H1 (cell line): ENCODE measurements at regions not wholly inside any gene's neighbourhood (a gene's known extent, or its start where the extent isn't known, plus 50 kb on each side); places are given as distances from the start of the nearest gene placed in this dataset.

Experiments
- CTCF ChIA-PET: fragments of 300-600 bp; sonication (Branson Sonifier 250); formaldehyde crosslinking; loops from one replicate; lab custom pipeline; 2021; ENCODE audit not compliant: partially characterized antibody; lab: Charles Lee
- POLR2A ChIA-PET: fragments of 300-600 bp; sonication (Branson Sonifier 250); formaldehyde crosslinking; loops from one replicate; lab custom pipeline; 2021; ENCODE audit warnings: inconsistent platforms; ENCODE audit not compliant: partially characterized antibody; lab: Charles Lee
- DNase-seq, 2 experiments: peaks; one replicate each; pipeline versions ENCODE4 v3.0.0 to v3.0.0-alpha.2; 2010 to 2022; ENCODE audit warnings: low spot score in 2 of 2, low read depth in 1 of 2, mixed read lengths in 1 of 2
- FAIRE-seq: peaks from 2 replicates; lab custom pipeline; 2011; peaks lifted over from hg19 to GRCh38; lab: Jason Lieb, UNC
- H2AFZ ChIP-seq: 2 replicates; pipeline ENCODE4 v1.8.1; 2012; ENCODE audit warnings: low read length, inconsistent platforms
- H2AK5ac ChIP-seq: 2 replicates; pipeline ENCODE4 v1.6.1; 2013; ENCODE audit warnings: low read depth, low read length
- H2BK120ac ChIP-seq: replicated peaks from 2 replicates; pipeline ENCODE3; 2013; ENCODE audit warnings: low read depth, low read length, inconsistent platforms
- H2BK12ac ChIP-seq: 2 replicates; pipeline ENCODE4 v1.6.1; 2013; ENCODE audit warnings: low read depth, low read length
- H2BK15ac ChIP-seq: 2 replicates; pipeline ENCODE4 v1.6.1; 2013; ENCODE audit warnings: low read length
- H2BK20ac ChIP-seq: 2 replicates; pipeline ENCODE4 v1.6.1; 2013; ENCODE audit warnings: low read length
- H2BK5ac ChIP-seq: 2 replicates; pipeline ENCODE4 v1.6.1; 2013; ENCODE audit warnings: low read depth, low read length
- H3K14ac ChIP-seq: 2 replicates; pipeline ENCODE4 v1.6.1; 2013; ENCODE audit warnings: inconsistent platforms; ENCODE audit not compliant: insufficient read length
- H3K18ac ChIP-seq: 2 replicates; pipeline ENCODE4 v1.6.1; 2013; ENCODE audit warnings: low read length; ENCODE audit errors: extremely low read depth
- H3K23ac ChIP-seq: 2 replicates; pipeline ENCODE4 v1.6.1; 2013; ENCODE audit warnings: inconsistent platforms; ENCODE audit not compliant: insufficient read length
- H3K23me2 ChIP-seq: 2 replicates; pipeline ENCODE4 v1.6.1; 2013; ENCODE audit warnings: low read depth, low read length
- H3K27ac ChIP-seq: 2 replicates; pipeline ENCODE4 v1.6.1; 2011; ENCODE audit warnings: low read depth, low read length, inconsistent platforms
- H3K27me3 ChIP-seq, 4 experiments: replicated peaks in 1 of 4; 1 replicate in 1 of 4; 2 replicates in 3 of 4; pipeline versions ENCODE4 v1.6.1 to v1.8.1; 2011 to 2013; ENCODE audit warnings: low read length in 3 of 4, mild to moderate bottlenecking in 3 of 4, inconsistent platforms in 2 of 4, mixed read lengths in 2 of 4, moderate library complexity in 1 of 4; ENCODE audit not compliant: control insufficient read depth in 3 of 4, insufficient read depth in 3 of 4; ENCODE audit errors: extremely low read depth in 1 of 4
- H3K36me3 ChIP-seq, 4 experiments: 2 replicates each; pipeline versions ENCODE4 v1.6.1 to v1.8.1; 2011 to 2013; ENCODE audit warnings: mild to moderate bottlenecking in 4 of 4, low read length in 3 of 4, moderate library complexity in 2 of 4, control low read depth in 1 of 4, inconsistent platforms in 1 of 4; ENCODE audit not compliant: insufficient read depth in 4 of 4, control insufficient read depth in 2 of 4
- H3K4ac ChIP-seq: replicated peaks from 2 replicates; pipeline ENCODE3; 2013; ENCODE audit warnings: low read length, low read depth, mixed read lengths, inconsistent platforms; ENCODE audit not compliant: insufficient read length
- H3K4me1 ChIP-seq, 4 experiments: replicated peaks in 1 of 4; 1 replicate in 1 of 4; 2 replicates in 3 of 4; pipeline versions ENCODE4 v1.6.1 to v1.8.1; 2011 to 2013; ENCODE audit warnings: low read length in 3 of 4, inconsistent platforms in 2 of 4, mixed read lengths in 1 of 4; ENCODE audit not compliant: insufficient read depth in 4 of 4, control insufficient read depth in 3 of 4
- H3K4me2 ChIP-seq, 2 experiments: 2 replicates each; pipeline versions ENCODE4 v1.6.1 to v1.8.1; 2011 to 2013; ENCODE audit warnings: low read depth in 2 of 2, low read length in 2 of 2, control low read depth in 1 of 2, inconsistent platforms in 1 of 2, mild to moderate bottlenecking in 1 of 2; ENCODE audit not compliant: insufficient read depth in 1 of 2
- H3K4me3 ChIP-seq, 4 experiments: fragments of 200-600, 300-600 bp in 1 of 4; sonication (generic), shearing (Covaris generic), sonication (Bioruptor Twin) in 1 of 4; 2 replicates each; pipeline versions ENCODE4 v1.5.1 to v1.8.1; 2011 to 2016; ENCODE audit warnings: low read length in 4 of 4, low read depth in 3 of 4, control low read depth in 2 of 4, inconsistent platforms in 2 of 4, mild to moderate bottlenecking in 2 of 4, mixed read lengths in 1 of 4, moderate library complexity in 1 of 4; ENCODE audit not compliant: insufficient read depth in 2 of 4; ENCODE audit errors: extremely low read depth in 1 of 4
- H3K56ac ChIP-seq: replicated peaks from 2 replicates; pipeline ENCODE3; 2013; ENCODE audit warnings: low read depth, mild to moderate bottlenecking, mixed read lengths, low read length, inconsistent platforms; ENCODE audit not compliant: insufficient read length
- H3K79me1 ChIP-seq: 2 replicates; pipeline ENCODE4 v1.6.1; 2013; ENCODE audit warnings: low read depth, low read length, control low read depth
- H3K79me2 ChIP-seq, 2 experiments: 2 replicates each; pipeline versions ENCODE4 v1.6.1 to v1.8.1; 2012 to 2013; ENCODE audit warnings: low read length in 2 of 2, mild to moderate bottlenecking in 2 of 2, inconsistent platforms in 1 of 2; ENCODE audit not compliant: insufficient read depth in 2 of 2, control insufficient read depth in 1 of 2
- H3K9ac ChIP-seq, 4 experiments: replicated peaks in 1 of 4; 1 replicate in 1 of 4; 2 replicates in 3 of 4; pipeline versions ENCODE4 v1.6.1 to v1.8.1; 2011 to 2013; ENCODE audit warnings: low read depth in 3 of 4, low read length in 3 of 4, control low read depth in 2 of 4, mild to moderate bottlenecking in 2 of 4, moderate library complexity in 2 of 4, inconsistent platforms in 1 of 4; ENCODE audit errors: extremely low read depth in 1 of 4
- H3K9me3 ChIP-seq, 2 experiments: 2 replicates each; pipeline versions ENCODE4 v1.6.1 to v1.8.1; 2012 to 2013; ENCODE audit warnings: mild to moderate bottlenecking in 2 of 2, moderate library complexity in 2 of 2, control low read depth in 1 of 2, inconsistent platforms in 1 of 2, low read depth in 1 of 2, low read length in 1 of 2, mixed read lengths in 1 of 2; ENCODE audit not compliant: insufficient read depth in 2 of 2
- H4K20me1 ChIP-seq, 2 experiments: replicated peaks in 1 of 2; 2 replicates each; pipeline versions ENCODE3 to v1.8.1; 2011 to 2013; ENCODE audit warnings: inconsistent platforms in 2 of 2, low read length in 2 of 2, mild to moderate bottlenecking in 1 of 2; ENCODE audit not compliant: insufficient read depth in 2 of 2, control insufficient read depth in 1 of 2
- H4K5ac ChIP-seq: 2 replicates; pipeline ENCODE4 v1.6.1; 2013; ENCODE audit warnings: low read length, low read depth, mixed read lengths, inconsistent platforms; ENCODE audit not compliant: insufficient read length
- H4K8ac ChIP-seq: 2 replicates; pipeline ENCODE4 v1.8.0; 2013; ENCODE audit warnings: mild to moderate bottlenecking, moderate library complexity, low read length, inconsistent platforms; ENCODE audit not compliant: insufficient read depth; ENCODE audit errors: extremely low read depth
- H4K91ac ChIP-seq: replicated peaks from 2 replicates; pipeline ENCODE3; 2013; ENCODE audit warnings: low read length, mixed read lengths, inconsistent platforms; ENCODE audit not compliant: insufficient read length
- CHD7 ChIP-seq: fragments of 300-600 bp; sonication (generic); IDR thresholded peaks from 2 replicates; pipeline ENCODE4 v1.7.1; 2012; ENCODE audit warnings: low read length, moderate library complexity, mild to moderate bottlenecking, inconsistent platforms; ENCODE audit not compliant: insufficient replicate concordance
- WGBS, 2 experiments: shearing (Covaris generic) in 1 of 2; methylation state at CpG; one replicate each; pipeline versions ENCODE4 v1.1.6 to v1.1.7; 2013 to 2015; ENCODE audit warnings: low lambda C conversion rate in 2 of 2, mixed read lengths in 2 of 2, inconsistent platforms in 1 of 2, low coverage in 1 of 2, missing lambda C conversion rate in 1 of 2; ENCODE audit not compliant: insufficient replicate concordance in 2 of 2, insufficient coverage in 1 of 2, insufficient read length in 1 of 2; ENCODE audit errors: extremely low coverage in 1 of 2, missing lambda C conversion rate in 1 of 2; 5-methylcytosine and 5-hydroxymethylcytosine counted together

- Histone ChIP-seq H3K56ac (no peak overlapping the region), H3K4me3 (no peak overlapping the region), H3K79me1 (no peaks in the 10 kb centered on the region), H2AK5ac (no peak overlapping the region), H3K18ac (no peak overlapping the region), H3K23ac (no peak overlapping the region), H3K4ac (no peak overlapping the region), H3K4me2 (no peak overlapping the region), H3K36me3 (no peaks in the 10 kb centered on the region), H3K4me1 (no peaks in the 10 kb centered on the region), H2BK15ac (no peak overlapping the region), H2BK20ac (no peak overlapping the region), H3K14ac (no peak overlapping the region), H4K20me1 (no peaks in the 10 kb centered on the region), H2BK5ac (no peak overlapping the region), H3K27me3 (no peaks in the 10 kb centered on the region), H2BK120ac (no peak overlapping the region), H3K79me2 (no peaks in the 10 kb centered on the region), H2BK12ac (no peak overlapping the region), H4K91ac (no peak overlapping the region), H4K5ac (no peak overlapping the region), H3K9me3 (peaks cover 11 to 15% of the 10 kb centered on the region in 2 experiments; a peak in 3 of 4 replicates), H3K23me2 (no peaks in the 10 kb centered on the region), H3K27ac (no peak overlapping the region), H3K9ac (no peak overlapping the region), H2AFZ (no peak overlapping the region), H4K8ac (no peak overlapping the region)
- FAIRE-seq (no peak), DNase-seq (no peak)
- 100% methylated on average over 1 of the region's 1 CpG; no CpG with 5 or more reads in 1 of the 2 experiments for WGBS, 2 experiments
- ChIA-PET POLR2A (no interaction called here), CTCF (interaction anchor here (1.1 to 6.9 kb wide), 5 partner anchors 10 to 46 kb away, joined by 3 to 41 read pairs (median 6); no protein-coding TSS in a partner anchor)
- no peak for TF ChIP-seq CHD7
Measured at GRCh38 chr14:87784386-87784785, 208.6 kb downstream of the GALC start.
